HCT116 (cell line): ENCODE measurements at regions not wholly inside any gene's neighbourhood (a gene's known extent, or its start where the extent isn't known, plus 50 kb on each side); places are given as distances from the start of the nearest gene placed in this dataset.

Source experiments
- ATAC-seq: fragments of 200-7000 bp; cut with Tn5 transposase; 2 replicates; pipeline ENCODE4 v1.9.1; 2020; ENCODE audit warnings: mild to moderate bottlenecking, moderate library complexity
- BruUV-seq: library from RNA; stranded (reverse); fragments of 400-500 nt; replicated peaks from 2 replicates; lab custom pipeline; 2021; lab: Mats Ljungman, UMichigan
- CTCF ChIA-PET: fragments of 300-600 bp; sonication (Branson Sonifier 250); formaldehyde crosslinking; loops from one replicate; lab custom pipeline; 2021; ENCODE audit warnings: antibody characterized with exemption; lab: Charles Lee
- POLR2A ChIA-PET: fragments of 300-600, 350-600 bp; sonication (Branson Sonifier 250); formaldehyde crosslinking; loops from one replicate; lab custom pipeline; 2021; ENCODE audit warnings: antibody characterized with exemption; lab: Charles Lee
- RAD21 ChIA-PET, 2 experiments: fragments of 300-600 bp; sonication (Branson Sonifier 250); formaldehyde crosslinking; loops; one replicate each; lab custom pipeline; 2023; ENCODE audit warnings: low total read pairs in 2 of 2; ENCODE audit not compliant: uncharacterized antibody in 2 of 2, unreplicated experiment in 2 of 2, low non-redundant PET in 1 of 2; lab: Charles Lee
- DNase-seq: peaks from one replicate; pipeline ENCODE4 v3.0.0-alpha.2; 2010; ENCODE audit warnings: low read depth, low spot score
- H2AFZ ChIP-seq: fragments of 200-600 bp; shearing (Covaris generic), sonication (generic); 2 replicates; pipeline ENCODE4 v1.6.1; 2017; ENCODE audit warnings: low read depth, mixed run types, mixed read lengths, antibody characterized with exemption, low read length; ENCODE audit not compliant: poor library complexity, severe bottlenecking
- H3K27ac ChIP-seq: 2 replicates; pipeline ENCODE4 v1.5.1; 2012; ENCODE audit warnings: low read depth, low read length
- H3K27me3 ChIP-seq: fragments of 200-600 bp; sonication (generic); 2 replicates; pipeline ENCODE4 v1.6.1; 2016; ENCODE audit warnings: mixed run types, low read length, mixed read lengths; ENCODE audit not compliant: insufficient read depth
- H3K36me3 ChIP-seq, 2 experiments: fragments of 200-500 bp in 1 of 2; fragments of 200-600 bp in 1 of 2; sonication (Bioruptor generic) in 1 of 2; sonication (generic) in 1 of 2; 2 replicates each; pipeline versions ENCODE4 v1.5.1 to v1.6.1; 2014 to 2016; ENCODE audit warnings: low read length in 2 of 2, inconsistent platforms in 1 of 2, mixed read lengths in 1 of 2, mixed run types in 1 of 2; ENCODE audit not compliant: insufficient read depth in 2 of 2, control insufficient read depth in 1 of 2
- H3K4me1 ChIP-seq, 2 experiments: fragments of 200-600 bp in 1 of 2; sonication (generic) in 1 of 2; 2 replicates each; pipeline versions ENCODE4 v1.5.1 to v1.6.1; 2012 to 2017; ENCODE audit warnings: low read length in 2 of 2, inconsistent platforms in 1 of 2, mild to moderate bottlenecking in 1 of 2, mixed read lengths in 1 of 2, mixed run types in 1 of 2, moderate library complexity in 1 of 2; ENCODE audit not compliant: insufficient read depth in 2 of 2, control insufficient read depth in 1 of 2
- H3K4me2 ChIP-seq: fragments of 200-600 bp; sonication (generic); 2 replicates; pipeline ENCODE4 v1.6.1; 2017; ENCODE audit warnings: mixed run types, low read length, mixed read lengths
- H3K4me3 ChIP-seq, 2 experiments: fragments of 200-600 bp in 1 of 2; sonication (generic) in 1 of 2; replicated peaks in 1 of 2; 2 replicates each; pipeline ENCODE4 v1.5.1; 2011 to 2016; ENCODE audit warnings: low read length in 2 of 2, control low read depth in 1 of 2, low read depth in 1 of 2, mild to moderate bottlenecking in 1 of 2, mixed read lengths in 1 of 2, mixed run types in 1 of 2
- H3K79me2 ChIP-seq: fragments of 200-600 bp; sonication (generic); 2 replicates; pipeline ENCODE4 v1.6.1; 2017; ENCODE audit warnings: mild to moderate bottlenecking, mixed run types, low read length, moderate library complexity, mixed read lengths; ENCODE audit not compliant: insufficient read depth
- H3K9ac ChIP-seq: fragments of 200-600 bp; sonication (generic); 2 replicates; pipeline ENCODE4 v1.6.1; 2016; ENCODE audit warnings: low read length, mixed read lengths
- H3K9me2 ChIP-seq: fragments of 200-600 bp; sonication (generic), shearing (Covaris generic); 2 replicates; pipeline ENCODE4 v1.6.1; 2017; ENCODE audit warnings: mixed run types, mild to moderate bottlenecking, moderate library complexity; ENCODE audit not compliant: insufficient read depth
- H3K9me3 ChIP-seq, 2 experiments: fragments of 200-500 bp in 1 of 2; fragments of 200-600 bp in 1 of 2; sonication (Bioruptor generic) in 1 of 2; sonication (generic) in 1 of 2; 2 replicates each; pipeline ENCODE4 v1.6.1; 2014 to 2017; ENCODE audit warnings: low read length in 2 of 2, mixed read lengths in 2 of 2, inconsistent platforms in 1 of 2, low read depth in 1 of 2, mild to moderate bottlenecking in 1 of 2, mixed run types in 1 of 2, moderate library complexity in 1 of 2; ENCODE audit not compliant: control insufficient read depth in 1 of 2, insufficient read depth in 1 of 2
- H4K20me1 ChIP-seq: fragments of 200-600 bp; sonication (generic), shearing (Covaris generic); 2 replicates; pipeline ENCODE4 v1.6.1; 2017; ENCODE audit warnings: mixed run types, mild to moderate bottlenecking, moderate library complexity; ENCODE audit not compliant: insufficient read depth
- CBX3 ChIP-seq: IDR thresholded peaks from 2 replicates; pipeline ENCODE4 v1.6.1; 2012; ENCODE audit warnings: low read depth
- EGR1 ChIP-seq: IDR thresholded peaks from 2 replicates; pipeline ENCODE4 v1.6.1; 2012; ENCODE audit warnings: low read depth
- ELF1 ChIP-seq: IDR thresholded peaks from 2 replicates; pipeline ENCODE4 v1.6.1; 2012; ENCODE audit warnings: low read depth, borderline replicate concordance
- JUND ChIP-seq: IDR thresholded peaks from 2 replicates; pipeline ENCODE4 v1.6.1; 2012
- MAX ChIP-seq: IDR thresholded peaks from 2 replicates; pipeline ENCODE4 v1.6.1; 2012
- POLR2A ChIP-seq: IDR thresholded peaks from 2 replicates; pipeline ENCODE4 v1.7.0; 2011; ENCODE audit warnings: borderline replicate concordance; ENCODE audit not compliant: insufficient read depth, insufficient read length; ENCODE audit errors: extremely low read depth
- POLR2AphosphoS5 ChIP-seq: IDR thresholded peaks from 2 replicates; pipeline ENCODE4 v1.6.1; 2011; ENCODE audit warnings: mild to moderate bottlenecking, low read depth, low read length, moderate library complexity
- REST ChIP-seq: IDR thresholded peaks from 2 replicates; pipeline ENCODE4 v1.6.1; 2012; ENCODE audit warnings: low read depth
- SP1 ChIP-seq: IDR thresholded peaks from 2 replicates; pipeline ENCODE4 v1.6.1; 2012; ENCODE audit warnings: low read depth
- SRF ChIP-seq: IDR thresholded peaks from 2 replicates; pipeline ENCODE4 v1.6.1; 2012; ENCODE audit warnings: low read depth
- TCF7L2 ChIP-seq: IDR thresholded peaks from 2 replicates; pipeline ENCODE4 v1.7.0; 2011; ENCODE audit warnings: borderline replicate concordance, inconsistent platforms; ENCODE audit not compliant: insufficient read depth, insufficient read length; ENCODE audit errors: extremely low read depth
- YY1 ChIP-seq: IDR thresholded peaks from 2 replicates; pipeline ENCODE4 v1.6.1; 2011; ENCODE audit warnings: low read length, low read depth, moderate library complexity, mild to moderate bottlenecking; ENCODE audit not compliant: insufficient replicate concordance; ENCODE audit errors: extremely low read depth
- ZBTB33 ChIP-seq: IDR thresholded peaks from 2 replicates; pipeline ENCODE4 v1.6.1; 2011; ENCODE audit warnings: mild to moderate bottlenecking, low read length, moderate library complexity; ENCODE audit not compliant: insufficient replicate concordance; ENCODE audit errors: extremely low read depth
- ZFX ChIP-seq: fragments of 450-650 bp; IDR thresholded peaks from 2 replicates; pipeline ENCODE4 v1.6.1; 2017
- ZNF274 ChIP-seq: fragments of 200-500 bp; sonication (Bioruptor generic); IDR thresholded peaks from 2 replicates; pipeline ENCODE4 v1.6.1; 2014; ENCODE audit warnings: mild to moderate bottlenecking, low read depth, low read length, inconsistent platforms
- intact Hi-C: fragments of 100-400 bp; cut with micrococcal nuclease; formaldehyde crosslinking; loops from 2 replicates; pipeline ENCODE4 v1.10.0; 2022
- TF ChIP-seq, protein P1 (sequence below): IDR thresholded peaks from 2 replicates; pipeline ENCODE4 v1.6.1; 2012

DNA sequence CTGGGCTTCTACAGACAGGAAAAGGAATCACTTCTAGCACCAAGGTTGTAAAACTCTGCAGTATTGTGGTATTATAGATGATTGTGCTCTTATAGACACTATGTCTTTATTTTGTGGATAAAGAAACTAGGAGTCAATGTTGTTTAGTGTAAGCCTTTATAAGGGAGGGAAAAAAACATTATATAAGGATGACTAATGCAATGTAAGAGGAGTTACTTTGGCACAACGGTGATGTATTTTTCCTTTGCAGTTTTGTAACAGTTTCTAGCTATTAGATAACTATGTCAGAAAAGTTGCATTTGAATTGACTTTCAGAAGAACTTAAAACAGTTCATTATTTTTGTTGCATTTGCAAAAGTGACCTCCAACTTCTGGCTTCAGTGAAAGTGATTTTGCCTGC lies 545.4 kb downstream of the CCDC85A start:
- intact Hi-C loops: no loop called here
- H3K27me3 ChIP-seq: no peaks in the 10 kb centered on the region
- no peaks in the 10 kb centered on the region for H3K9me2 ChIP-seq
- RAD21 ChIA-PET: no interaction called here
- H3K9ac ChIP-seq: no peak overlapping the region
- no peaks in the 10 kb centered on the region for H3K4me1 ChIP-seq
- H2AFZ ChIP-seq: no peak overlapping the region
- DNase-seq (no peak), ATAC-seq (no peak)
- POLR2A ChIA-PET: no interaction called here
- CTCF ChIA-PET: no interaction called here
- H3K4me2 ChIP-seq: no peak overlapping the region
- TF ChIP-seq YY1 (no peak), CBX3 (no peak), POLR2AphosphoS5 (no peak), JUND (no peak), MAX (no peak), ZFX (no peak), ZBTB33 (no peak), REST (no peak), SRF (no peak), EGR1 (no peak), ZNF274 (no peak), SP1 (no peak), TCF7L2 (no peak), ELF1 (no peak), POLR2A (no peak)
- TF ChIP-seq, protein P1, sequence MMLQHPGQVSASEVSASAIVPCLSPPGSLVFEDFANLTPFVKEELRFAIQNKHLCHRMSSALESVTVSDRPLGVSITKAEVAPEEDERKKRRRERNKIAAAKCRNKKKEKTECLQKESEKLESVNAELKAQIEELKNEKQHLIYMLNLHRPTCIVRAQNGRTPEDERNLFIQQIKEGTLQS: no peak
- H3K9me3 ChIP-seq: no peaks in the 10 kb centered on the region; a peak in 1 of 4 replicates
- no peak overlapping the region for H3K4me3 ChIP-seq
- no peak overlapping the region for H3K27ac ChIP-seq
- H4K20me1 ChIP-seq: no peaks in the 10 kb centered on the region
- H3K36me3 ChIP-seq: no peaks in the 10 kb centered on the region
- H3K79me2 ChIP-seq: no peaks in the 10 kb centered on the region
- no TSS peak for BruUV-seq
